GM19328 (cell line): ENCODE measurements at regions not wholly inside any gene's neighbourhood (a gene's known extent, or its start where the extent isn't known, plus 50 kb on each side); places are given as distances from the start of the nearest gene placed in this dataset.

Experiments
- ATAC-seq: cut with Tn5 transposase; IDR thresholded peaks from one replicate; pipeline ENCODE4 v1.9.1; 2021; ENCODE audit warnings: mild to moderate bottlenecking, moderate library complexity; ENCODE audit not compliant: unreplicated experiment

DNA sequence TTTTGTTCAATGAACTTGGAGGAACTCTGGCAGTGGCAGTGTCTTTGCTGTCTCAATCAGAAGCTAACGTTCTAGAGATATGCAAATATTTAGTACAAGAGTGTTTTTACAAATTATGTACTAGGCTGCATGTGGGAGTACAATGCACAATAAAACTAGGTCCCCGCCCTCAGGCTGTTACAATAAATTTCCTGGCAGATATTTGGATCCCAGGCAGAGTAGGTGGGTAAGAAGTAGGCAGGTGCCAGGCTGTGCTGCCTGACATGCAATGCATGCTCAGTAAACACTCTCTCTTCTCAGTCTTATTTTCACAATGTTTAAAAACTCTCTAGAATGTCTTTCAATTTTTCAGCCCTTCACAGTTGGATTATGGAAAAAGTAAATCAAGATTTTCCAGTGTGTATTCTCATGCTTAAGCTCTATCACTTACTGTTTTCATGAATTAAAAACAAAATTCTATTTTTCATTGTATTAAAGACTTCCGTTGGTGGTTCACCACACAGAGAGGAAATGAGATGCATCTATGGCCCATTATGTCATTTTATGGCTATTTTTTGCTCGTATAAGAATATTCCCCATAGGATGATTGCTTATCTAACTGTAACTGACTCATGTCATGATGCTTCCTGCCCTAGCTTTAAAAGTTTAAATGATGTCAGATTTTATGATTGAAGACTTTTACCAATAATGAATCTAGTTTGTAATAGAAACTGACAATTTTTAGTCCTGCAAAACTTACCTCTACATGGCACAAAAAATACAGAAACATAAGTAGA lies 346.1 kb downstream of the RND3 start:
- ATAC-seq, result no peak

DNA sequence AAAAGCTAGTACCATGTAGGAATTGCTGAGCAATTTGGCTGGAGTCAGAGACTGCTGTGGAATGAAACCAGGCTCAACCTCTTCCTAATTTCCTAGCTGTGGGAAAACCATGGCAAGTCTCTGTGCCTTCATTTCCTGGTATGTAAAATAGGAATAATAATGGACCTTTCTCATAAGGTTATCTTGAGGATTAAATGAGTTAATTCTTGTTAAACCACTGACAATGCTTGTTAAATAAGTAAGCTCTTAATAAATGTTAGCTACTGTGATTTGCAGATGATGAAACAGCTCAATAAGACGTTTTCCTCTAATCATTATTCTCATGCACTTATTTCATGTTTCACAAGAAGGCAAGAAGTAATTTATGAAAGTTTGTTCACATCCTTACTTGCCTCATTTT lies 346.7 kb downstream of the RND3 start:
- ATAC-seq, result no peak

DNA sequence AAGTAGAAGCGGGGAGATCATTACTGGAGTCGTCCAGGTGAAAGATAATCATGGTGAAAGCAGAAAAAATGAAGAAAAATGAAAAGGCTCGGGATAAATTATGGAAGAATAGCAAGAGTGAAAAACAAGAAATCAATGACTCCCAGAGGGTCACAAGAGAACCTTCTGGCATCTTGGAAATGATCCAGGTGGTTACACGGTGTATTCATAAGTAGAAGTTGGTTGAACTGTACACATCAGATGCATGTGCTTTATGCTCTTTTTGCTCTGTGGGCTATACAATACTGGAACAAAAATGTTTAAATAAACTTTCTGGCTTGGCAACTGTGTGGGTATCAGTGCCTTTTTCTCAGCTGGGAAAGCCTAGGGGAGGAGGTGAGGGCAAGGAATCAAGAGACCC lies 348.9 kb downstream of the RND3 start:
- no peak for ATAC-seq

DNA sequence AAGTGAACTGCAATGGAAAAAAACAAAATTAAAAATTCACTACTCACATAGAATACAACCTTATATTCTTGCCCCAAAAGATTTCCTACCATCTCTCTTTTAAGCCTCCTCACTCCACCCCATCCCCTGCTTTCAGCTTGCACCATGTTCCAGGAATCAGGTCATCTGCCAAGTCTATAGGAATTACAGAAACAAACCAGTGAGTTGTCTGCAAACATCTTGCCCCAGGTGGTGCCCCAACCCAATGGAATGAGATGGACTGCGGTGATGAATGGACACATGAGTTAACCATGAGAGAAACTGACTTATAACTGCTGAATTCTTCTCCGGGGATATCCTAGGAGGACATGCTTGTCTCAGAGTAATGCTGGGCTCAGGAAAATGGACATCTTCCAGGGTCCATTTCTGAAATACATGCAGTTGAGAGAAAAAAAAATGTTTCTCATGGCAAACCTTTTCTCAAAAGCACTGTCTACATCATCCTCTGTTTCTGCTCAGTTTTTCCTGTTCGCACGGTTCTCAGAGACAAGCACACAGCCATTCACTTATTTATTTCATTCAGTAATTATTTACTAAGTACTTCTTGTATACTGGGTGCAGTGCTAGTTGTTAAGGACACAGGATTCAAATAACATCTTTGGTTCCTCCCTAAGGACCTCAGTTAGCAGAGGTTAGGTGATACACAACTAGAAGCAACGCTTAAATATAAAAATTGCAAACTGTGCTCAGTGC lies 350.0 kb downstream of the RND3 start:
- ATAC-seq, result no peak

DNA sequence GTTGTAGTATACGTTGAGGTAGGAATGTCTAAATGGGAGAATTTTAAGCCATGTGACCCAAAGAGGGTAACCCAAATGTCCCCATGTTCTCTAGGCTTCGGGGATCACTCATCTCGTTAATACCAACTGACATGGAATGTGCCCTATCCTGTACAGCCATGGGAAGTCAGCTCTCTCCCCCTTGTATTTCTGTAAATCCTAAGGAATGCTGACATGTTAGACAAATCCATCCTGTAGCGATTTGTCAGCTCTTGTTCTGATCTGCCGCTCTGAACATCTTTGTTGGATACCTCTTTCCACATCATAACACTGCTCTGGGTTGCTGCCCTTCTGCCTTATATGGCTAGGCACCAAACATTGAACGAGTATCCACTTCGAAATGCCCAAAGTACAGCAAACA lies 350.6 kb downstream of the RND3 start:
- ATAC-seq, result no peak

DNA sequence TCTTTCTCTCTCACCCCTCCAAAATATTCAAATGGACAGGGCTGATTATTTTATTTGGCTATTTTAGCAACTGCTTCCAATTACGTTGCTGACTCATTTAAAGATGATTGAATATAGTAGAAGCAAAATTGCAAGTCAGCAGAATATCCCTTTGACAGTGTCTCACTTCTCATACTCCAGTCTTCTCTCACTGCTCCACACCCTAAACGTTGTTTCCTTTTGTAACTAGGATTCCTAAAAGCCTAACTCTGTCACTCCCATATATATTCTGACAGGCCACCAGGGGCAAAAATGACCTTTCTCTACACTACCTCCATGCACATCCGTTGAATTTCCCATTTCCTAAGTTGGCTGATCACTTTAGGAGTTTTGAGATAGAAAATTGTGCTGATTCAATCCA lies 351.1 kb downstream of the RND3 start:
- no peak for ATAC-seq

DNA sequence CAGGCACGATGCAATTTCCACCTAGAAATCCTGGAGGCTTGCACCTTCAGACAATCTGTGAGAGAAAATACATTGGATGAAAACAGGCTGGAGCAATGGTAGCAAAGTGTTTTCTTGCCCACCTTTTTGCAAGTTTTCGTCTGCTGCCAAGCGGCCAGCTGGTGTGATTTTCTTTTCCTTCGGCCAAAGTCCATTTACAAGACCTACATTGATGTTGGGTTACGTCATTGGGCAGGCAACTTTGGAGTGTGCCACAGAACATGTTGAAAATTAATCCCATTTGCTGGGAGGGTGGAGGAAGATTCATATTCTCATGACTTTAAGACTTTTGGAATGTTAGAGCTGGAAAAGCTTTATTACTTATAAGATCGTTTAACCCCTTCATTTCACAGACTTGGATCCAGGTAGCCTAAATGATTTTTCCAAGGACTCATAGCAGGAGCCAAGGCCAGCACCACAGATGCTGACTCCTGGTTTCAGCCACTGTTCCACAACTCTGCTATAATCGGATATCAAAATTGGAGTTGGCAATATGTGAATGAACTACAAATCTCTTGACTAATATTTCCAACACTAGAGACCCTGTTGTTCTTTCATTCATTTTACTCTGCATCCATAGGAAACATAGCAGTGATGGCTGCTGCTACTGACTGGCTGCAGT lies 352.1 kb downstream of the RND3 start:
- no peak for ATAC-seq

DNA sequence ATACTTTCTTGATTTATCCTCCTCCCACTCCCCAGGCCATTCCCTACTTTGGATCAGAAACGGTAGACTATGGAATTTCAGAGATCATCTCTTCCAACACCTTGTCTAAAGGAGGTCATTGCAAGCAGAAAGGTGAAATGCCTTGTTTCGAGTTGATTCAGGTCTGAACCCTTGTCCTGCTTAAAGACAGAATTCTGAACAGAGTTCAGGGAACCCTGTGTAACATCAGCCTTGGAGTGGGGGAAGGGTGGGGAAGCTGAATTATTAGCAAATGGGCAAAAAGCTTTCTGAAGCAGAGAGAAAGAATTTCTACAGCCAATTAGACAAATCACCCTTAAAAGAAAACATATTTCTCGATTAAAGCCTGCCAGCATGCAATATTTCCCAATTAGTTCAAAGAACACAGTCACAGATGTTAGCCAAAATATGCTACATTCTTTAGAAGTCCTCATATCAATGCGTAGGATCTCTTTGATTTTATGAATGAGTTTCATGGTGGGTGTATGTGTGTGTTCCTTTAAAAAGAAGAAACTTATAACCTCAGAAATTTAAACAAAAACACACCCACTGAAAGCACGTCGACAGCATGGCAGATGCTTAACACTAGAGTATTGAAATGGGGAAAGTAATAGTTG lies 353.1 kb downstream of the RND3 start:
- ATAC-seq, result no peak

DNA sequence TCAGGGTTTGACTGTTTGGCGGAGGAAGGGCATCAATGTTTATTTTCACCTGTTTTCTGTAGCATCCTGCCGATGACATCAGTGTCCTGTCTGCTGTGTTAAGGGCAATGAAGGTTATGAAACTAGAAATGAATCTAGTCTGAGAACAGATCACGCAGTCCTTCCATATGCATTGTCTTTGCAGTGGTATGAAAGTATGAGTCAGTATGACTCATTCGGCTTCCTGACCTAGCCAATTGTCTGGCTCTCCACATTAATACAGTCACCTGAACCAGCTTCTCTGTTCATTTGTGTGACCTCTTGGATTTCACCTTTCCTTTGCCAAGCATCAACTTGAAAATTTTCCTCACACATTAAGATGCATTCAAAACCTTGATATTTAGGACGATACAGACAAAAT lies 353.8 kb downstream of the RND3 start:
- no peak for ATAC-seq

DNA sequence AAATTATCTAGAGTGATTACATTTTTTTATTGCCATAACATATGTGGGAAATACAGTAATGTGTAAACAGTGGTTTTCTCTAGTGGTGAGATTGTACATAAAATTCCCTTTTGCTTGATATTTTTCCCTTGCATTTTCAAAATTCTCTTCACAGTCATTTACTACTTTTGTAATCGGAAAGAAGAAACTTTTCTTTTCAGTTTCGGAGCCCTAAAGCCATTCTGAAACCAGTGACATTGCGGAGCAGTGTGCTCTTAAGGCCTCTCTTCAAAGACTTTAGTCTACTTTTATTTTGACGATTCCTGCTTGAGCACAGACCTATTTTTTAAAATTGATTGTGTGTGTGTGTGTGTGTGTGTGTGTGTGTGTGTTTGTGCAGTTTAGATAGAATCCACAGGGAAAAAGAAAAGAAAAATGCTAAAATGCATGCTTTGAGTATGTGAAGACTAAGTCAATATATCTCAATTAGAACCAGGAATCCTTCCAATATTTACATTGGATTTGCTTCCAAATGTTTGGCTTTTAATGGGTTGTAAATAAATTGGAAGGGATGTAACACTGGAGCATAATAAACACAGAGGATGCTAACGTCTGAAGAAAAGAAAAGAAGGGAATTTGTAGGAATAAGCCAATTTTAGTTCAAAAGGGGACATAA lies 357.4 kb downstream of the RND3 start:
- ATAC-seq, result no peak

DNA sequence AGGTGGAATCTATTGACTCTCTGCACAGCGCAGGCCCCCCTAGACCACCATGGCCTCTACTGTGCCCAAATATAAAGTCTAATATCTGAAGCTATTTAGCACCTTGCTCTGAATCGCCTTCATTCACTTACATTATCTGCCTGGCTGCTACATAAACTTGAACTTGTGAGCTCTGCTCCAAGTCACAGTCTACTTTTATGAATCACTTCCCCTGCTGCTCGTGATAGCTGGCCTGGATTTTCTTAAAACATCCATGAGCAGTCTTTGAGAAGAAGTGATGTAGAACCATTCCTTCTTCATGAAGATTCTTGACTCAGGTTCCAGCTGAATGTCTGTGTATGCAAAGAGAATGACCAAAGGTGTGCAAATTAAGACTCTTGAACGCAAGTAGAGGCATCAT lies 359.5 kb downstream of the RND3 start:
- ATAC-seq, result no peak

DNA sequence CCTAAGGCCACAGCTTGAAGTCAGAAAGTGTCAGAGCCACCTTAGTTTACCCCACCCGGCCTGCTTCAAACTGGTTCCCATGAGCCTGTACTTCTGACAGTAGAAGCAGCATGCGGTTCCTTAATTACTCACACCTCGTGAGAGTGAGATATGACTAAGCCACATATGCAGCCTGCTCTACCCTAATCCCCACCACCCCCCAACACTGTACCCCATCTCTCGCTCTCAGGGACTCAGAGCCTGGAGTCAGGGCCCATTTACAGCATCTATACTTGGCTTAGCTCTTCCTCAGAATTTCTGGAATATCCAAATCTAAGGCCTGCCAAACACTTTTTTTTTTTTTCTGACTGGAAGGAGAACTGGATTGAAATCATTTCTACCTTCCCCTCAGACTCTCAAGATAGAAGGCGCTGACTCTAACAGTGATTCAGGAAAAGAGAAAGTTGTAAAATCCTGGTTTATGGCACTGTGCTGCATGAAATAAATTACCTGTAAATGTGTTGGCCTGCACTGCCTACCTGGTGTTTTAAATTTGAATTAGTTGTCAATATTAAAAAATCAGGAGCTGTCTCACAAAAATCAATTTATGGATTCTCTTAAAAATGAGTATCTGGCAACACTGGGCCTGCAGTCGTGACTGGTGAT lies 360.0 kb downstream of the RND3 start:
- ATAC-seq, result no peak

DNA sequence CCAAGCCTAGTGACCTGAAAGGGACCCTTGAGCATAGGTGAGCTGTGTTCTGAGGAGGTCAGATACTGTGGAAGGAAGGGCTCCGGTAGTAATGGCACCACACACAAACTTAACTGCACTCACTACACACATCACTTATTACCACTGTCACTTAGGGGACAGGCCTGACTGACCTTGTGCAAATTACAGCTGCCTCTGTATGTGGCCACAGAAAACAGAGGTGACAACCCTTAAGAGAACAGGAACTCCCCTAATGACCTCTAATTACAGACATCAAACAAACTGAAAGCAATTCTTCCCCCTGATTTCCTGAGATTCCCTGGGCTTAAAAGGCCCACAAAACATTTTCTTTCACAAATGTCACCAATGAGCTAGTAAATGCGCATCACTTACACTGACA lies 360.6 kb downstream of the RND3 start:
- ATAC-seq, result no peak

DNA sequence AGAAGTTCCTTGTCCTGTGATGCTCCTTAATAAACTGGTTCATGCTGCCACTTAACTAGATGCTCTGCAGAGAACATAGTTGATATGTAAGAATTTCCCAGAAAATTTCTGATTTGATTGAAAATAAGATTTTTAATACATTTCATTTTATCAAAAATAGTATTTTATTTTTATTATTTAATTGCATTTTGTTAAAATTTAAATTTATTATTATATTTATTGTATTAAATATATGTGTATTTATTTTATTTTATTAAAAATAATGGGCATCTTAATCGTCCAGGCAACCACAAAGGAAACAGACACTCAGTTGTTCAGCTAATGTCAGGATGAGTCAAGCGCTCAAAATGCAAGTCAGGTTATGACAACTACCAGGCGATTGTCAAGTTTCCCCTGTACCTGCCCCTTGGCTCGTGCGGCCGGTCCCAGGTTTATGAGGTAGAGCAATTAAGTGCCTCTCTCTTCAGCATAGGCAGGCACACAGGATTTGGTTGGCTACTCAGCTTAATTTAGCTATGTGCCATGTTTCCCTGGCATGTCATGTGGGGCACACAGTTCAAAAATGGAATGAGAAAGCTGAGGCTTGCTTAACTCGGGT lies 361.2 kb downstream of the RND3 start:
- no peak for ATAC-seq

DNA sequence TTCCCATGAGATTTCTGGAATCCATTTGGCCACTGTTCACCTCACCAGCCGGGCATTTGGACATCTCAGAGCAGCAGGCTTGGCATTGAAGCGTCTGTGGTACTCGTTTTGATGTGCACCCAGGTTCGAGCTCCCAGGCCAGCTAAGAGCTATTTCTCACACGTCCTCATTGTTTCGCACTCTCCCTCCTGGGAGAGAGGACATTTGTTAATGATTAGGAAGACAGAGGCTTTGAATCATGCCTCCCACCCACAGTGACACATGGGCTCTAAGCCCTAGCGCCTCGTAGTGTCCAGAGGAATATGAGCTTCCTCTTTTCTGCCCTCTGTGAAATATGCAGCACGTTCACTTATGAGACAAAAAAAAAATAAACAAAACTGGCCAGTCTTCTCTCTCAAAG lies 361.8 kb downstream of the RND3 start:
- no peak for ATAC-seq

DNA sequence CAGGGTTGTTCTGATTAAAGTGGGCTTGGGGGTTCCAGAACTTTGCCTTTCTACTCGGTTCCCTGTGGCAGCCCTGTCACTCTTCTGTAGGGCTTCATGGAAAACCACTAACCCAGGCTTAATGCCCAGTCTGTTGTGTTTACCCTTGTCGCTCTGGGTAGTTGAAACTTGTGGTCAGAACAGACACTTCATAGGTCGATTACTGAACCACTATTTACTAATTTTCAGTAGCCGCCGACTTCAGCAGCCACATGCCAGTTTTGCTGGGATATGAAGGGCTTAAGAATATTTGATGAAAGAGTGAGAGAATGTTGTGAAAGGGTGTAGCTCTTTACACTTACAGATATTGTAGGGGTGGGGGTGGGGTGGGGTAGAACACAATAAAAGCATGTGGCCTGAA lies 362.3 kb downstream of the RND3 start:
- ATAC-seq, result no peak

DNA sequence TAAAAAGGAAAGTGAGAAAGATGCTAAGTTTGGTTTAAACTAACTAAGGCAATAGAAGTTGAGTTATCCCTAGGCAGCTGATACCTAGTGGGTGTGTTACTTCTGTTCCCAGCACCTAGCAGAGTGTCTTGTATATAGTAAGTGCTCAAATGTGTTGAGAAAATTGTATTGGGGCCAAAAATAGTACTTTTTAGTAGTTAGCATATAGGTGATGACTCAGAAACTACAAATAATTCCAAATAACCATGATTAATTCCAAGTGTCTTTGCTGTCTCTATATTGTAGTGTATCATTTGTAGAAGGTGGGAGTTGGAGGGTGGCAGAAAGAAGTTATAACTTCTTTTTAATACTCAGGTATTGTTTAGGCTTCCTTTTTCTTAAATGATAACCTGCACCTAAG lies 362.7 kb downstream of the RND3 start:
- no peak for ATAC-seq

DNA sequence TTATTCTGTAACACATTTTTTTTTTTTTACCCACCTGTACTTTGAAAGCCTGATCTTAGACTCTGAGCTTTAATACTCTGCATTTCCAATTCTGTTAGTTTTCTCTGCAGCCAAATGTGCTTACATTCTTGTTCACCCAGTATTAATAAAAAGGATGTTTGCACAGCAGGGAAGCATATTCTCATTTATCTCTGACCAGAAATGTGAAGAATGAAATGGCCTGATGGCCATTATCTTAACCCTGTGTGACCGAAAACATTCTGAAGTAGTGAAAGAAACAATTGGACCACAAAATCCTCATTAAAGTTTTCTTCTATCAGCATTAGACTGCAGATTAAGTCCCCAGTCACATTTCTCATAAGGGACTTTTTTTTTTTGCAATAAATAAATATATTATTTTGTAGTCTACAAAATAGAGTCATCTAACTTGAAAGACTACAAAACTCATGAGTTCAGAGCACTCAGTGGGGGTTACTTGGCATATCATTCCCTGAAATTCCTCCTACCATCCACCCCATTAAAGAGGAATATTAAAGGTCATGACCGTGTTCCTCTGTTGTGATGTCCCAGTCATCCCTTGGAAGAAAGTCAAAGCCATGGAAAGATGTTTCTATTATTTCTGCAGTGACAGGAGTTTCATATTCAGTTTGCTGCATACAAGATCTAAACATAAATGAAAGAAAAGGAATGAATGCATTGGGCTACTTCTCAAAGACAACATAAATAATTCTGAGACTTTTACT lies 364.4 kb downstream of the RND3 start:
- ATAC-seq, result no peak

DNA sequence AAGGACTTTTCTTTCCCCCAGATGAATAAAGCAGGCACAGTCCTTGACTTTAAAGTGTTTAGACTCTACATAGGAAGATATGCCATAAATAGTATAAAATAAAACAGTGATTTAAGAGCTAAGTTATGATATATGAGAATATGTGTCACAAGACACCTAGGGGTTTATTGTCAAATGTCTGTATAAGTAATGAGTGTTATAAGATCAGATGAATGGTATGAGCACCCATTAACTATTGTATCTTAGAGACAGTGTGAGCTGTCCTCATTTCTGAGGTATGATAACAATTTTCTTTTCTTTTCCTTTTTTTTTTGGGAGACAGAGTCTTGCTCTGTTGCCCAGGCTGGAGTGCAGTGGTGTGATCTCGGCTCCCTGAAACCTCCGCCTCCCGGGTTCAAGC lies 365.3 kb downstream of the RND3 start:
- no peak for ATAC-seq
